Panc1 (cell line): ENCODE measurements at regions not wholly inside any gene's neighbourhood (a gene's known extent, or its start where the extent isn't known, plus 50 kb on each side); places are given as distances from the start of the nearest gene placed in this dataset.

Experiments
- ATAC-seq: fragments of 200-7000 bp; cut with Tn5 transposase; 2 replicates; pipeline ENCODE4 v1.9.1; 2020; ENCODE audit warnings: mild to moderate bottlenecking, moderate library complexity
- BruUV-seq: library from RNA; stranded (reverse); fragments of 400-500 nt; replicated peaks from 2 replicates; lab custom pipeline; 2021; lab: Mats Ljungman, UMichigan
- CTCF ChIA-PET: fragments of 300-600 bp; sonication (Branson Sonifier 250); formaldehyde crosslinking; loops from one replicate; lab custom pipeline; 2022; ENCODE audit warnings: antibody characterized with exemption; lab: Charles Lee
- POLR2A ChIA-PET: fragments of 300-600 bp; sonication (Branson Sonifier 250); formaldehyde crosslinking; loops from one replicate; lab custom pipeline; 2022; ENCODE audit warnings: antibody characterized with exemption; lab: Charles Lee
- DNase-seq: peaks from one replicate; pipeline ENCODE4 v3.0.0-alpha.2; 2010; ENCODE audit warnings: low read depth, low spot score
- H3K27ac ChIP-seq: 2 replicates; pipeline ENCODE4 v1.5.1; 2011; ENCODE audit warnings: mild to moderate bottlenecking, low read length, inconsistent platforms
- H3K27me3 ChIP-seq: fragments of 200-500 bp; sonication (Bioruptor generic); 2 replicates; pipeline ENCODE4 v1.6.0; 2014; ENCODE audit warnings: low read length, inconsistent platforms; ENCODE audit not compliant: control insufficient read depth, insufficient read depth
- H3K36me3 ChIP-seq: fragments of 200-500 bp; sonication (Bioruptor generic); 2 replicates; pipeline ENCODE4 v1.5.1; 2014; ENCODE audit warnings: inconsistent platforms, mild to moderate bottlenecking, low read length, moderate library complexity; ENCODE audit not compliant: control insufficient read depth, insufficient read depth
- H3K4me1 ChIP-seq: 2 replicates; pipeline ENCODE4 v1.5.1; 2011; ENCODE audit warnings: inconsistent platforms, mild to moderate bottlenecking, low read length, moderate library complexity; ENCODE audit not compliant: control insufficient read depth, insufficient read depth
- H3K4me3 ChIP-seq, 2 experiments: 2 replicates each; pipeline ENCODE4 v1.5.1; 2011 to 2012; ENCODE audit warnings: low read depth in 2 of 2, low read length in 2 of 2, mild to moderate bottlenecking in 2 of 2, inconsistent platforms in 1 of 2, moderate library complexity in 1 of 2
- H3K9me3 ChIP-seq: fragments of 200-500 bp; sonication (Bioruptor generic); 2 replicates; pipeline ENCODE4 v1.5.1; 2014; ENCODE audit warnings: low read depth, mild to moderate bottlenecking, inconsistent platforms, low read length, moderate library complexity; ENCODE audit not compliant: control insufficient read depth, insufficient read depth
- CTCF ChIP-seq: fragments of 450-650 bp; IDR thresholded peaks from 2 replicates; pipeline ENCODE4 v1.5.1; 2017; ENCODE audit warnings: mild to moderate bottlenecking
- POLR2AphosphoS5 ChIP-seq: IDR thresholded peaks from 2 replicates; pipeline ENCODE4 v1.6.1; 2012; ENCODE audit warnings: mild to moderate bottlenecking, low read depth, low read length, moderate library complexity
- REST ChIP-seq, 2 experiments: IDR thresholded peaks; 2 replicates each; pipeline ENCODE4 v1.6.1; 2011 to 2012; ENCODE audit warnings: low read depth in 2 of 2, control low read depth in 1 of 2, low read length in 1 of 2, mild to moderate bottlenecking in 1 of 2, moderate library complexity in 1 of 2; ENCODE audit not compliant: insufficient read depth in 1 of 2
- SIN3A ChIP-seq: IDR thresholded peaks from 2 replicates; pipeline ENCODE4 v1.6.1; 2012; ENCODE audit warnings: low read depth, mild to moderate bottlenecking, low read length, moderate library complexity, borderline replicate concordance; ENCODE audit not compliant: insufficient read depth
- TCF7L2 ChIP-seq: IDR thresholded peaks from 2 replicates; pipeline ENCODE4 v1.6.1; 2011; ENCODE audit warnings: mild to moderate bottlenecking, low read depth, low read length, inconsistent platforms
- in situ Hi-C: cut with HindIII; loops from 2 replicates; pipeline ENCODE4 v1.10.0; 2016; ENCODE audit warnings: low sequenced_read_pairs, low pct_unique_long_range_greater_than_20kb
- intact Hi-C: fragments of 100-400 bp; cut with micrococcal nuclease; formaldehyde crosslinking; loops from one replicate; pipeline ENCODE4 v1.10.0; 2022; ENCODE audit not compliant: unreplicated experiment

- no peak for ATAC-seq
- no peaks in the 10 kb centered on the region for H3K4me1 ChIP-seq
- in situ Hi-C loops: no loop called here
- intact Hi-C loops: no loop called here
- no peaks in the 10 kb centered on the region for H3K9me3 ChIP-seq
- ChIA-PET CTCF (interaction anchor here (0.6 kb wide), 1 partner anchor 710 kb away, joined by 4 read pairs; no protein-coding TSS in a partner anchor), POLR2A (no interaction called here)
- H3K27ac ChIP-seq: no peak overlapping the region
- H3K27me3 ChIP-seq: peaks cover 7% of the 10 kb centered on the region
- TF ChIP-seq POLR2AphosphoS5: no peak
- TF ChIP-seq SIN3A: no peak
- no peak for TF ChIP-seq REST (IDR thresholded peaks at IDR 0.05; ENCODE audit: insufficient read depth in 1 of 2, low read depth in 2 of 2, low read length in 1 of 2)
- BruUV-seq: no TSS peak
- no peaks in the 10 kb centered on the region for H3K36me3 ChIP-seq
- H3K4me3 ChIP-seq: no peak overlapping the region
- DNase-seq: no peak
These were observed 73.3 kb upstream of the CACNA1E start for GRCh38 chr1:181409981-181410380.

DNA sequence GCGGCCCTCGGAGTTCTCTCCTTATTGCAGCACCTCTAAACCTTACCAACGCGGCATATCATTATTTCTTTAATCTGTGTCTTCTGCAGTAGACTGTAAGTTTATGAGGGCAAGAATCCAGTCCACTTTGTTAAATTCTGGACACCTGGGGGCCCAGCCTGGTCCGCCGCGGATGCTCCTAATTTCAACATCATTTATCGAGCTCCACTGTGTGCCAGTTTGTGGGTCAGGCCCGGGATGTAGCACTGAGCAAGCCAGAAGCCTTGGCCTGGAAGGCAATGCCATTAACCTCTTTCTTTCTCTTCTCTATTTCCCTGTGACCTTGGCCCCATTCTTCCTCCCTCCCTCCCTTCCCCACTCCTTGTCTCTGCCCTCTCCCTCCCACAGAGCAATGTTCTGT lies 70.6 kb upstream of the CACNA1E start:
- ChIA-PET POLR2A (no interaction called here), CTCF (no interaction called here)
- no peak for ATAC-seq
- H3K27ac ChIP-seq: no peak overlapping the region
- intact Hi-C loops (no loop called here), in situ Hi-C loops (no loop called here)
- H3K4me3 ChIP-seq: no peak overlapping the region
- peaks cover 4% of the 10 kb centered on the region for H3K27me3 ChIP-seq
- no peaks in the 10 kb centered on the region for H3K9me3 ChIP-seq
- TF ChIP-seq REST (IDR thresholded peaks at IDR 0.05; ENCODE audit: insufficient read depth in 1 of 2, low read depth in 2 of 2, low read length in 1 of 2) (no peak), SIN3A (no peak), POLR2AphosphoS5 (no peak), CTCF (no peak), TCF7L2 (no peak)
- DNase-seq: no peak
- no peaks in the 10 kb centered on the region for H3K4me1 ChIP-seq
- H3K36me3 ChIP-seq: no peaks in the 10 kb centered on the region
- BruUV-seq: no TSS peak
